ENCODE measurements at regions not wholly inside any gene's neighbourhood (a gene's known extent, or its start where the extent isn't known, plus 50 kb on each side); places are given as distances from the start of the nearest gene placed in this dataset.

DNA sequence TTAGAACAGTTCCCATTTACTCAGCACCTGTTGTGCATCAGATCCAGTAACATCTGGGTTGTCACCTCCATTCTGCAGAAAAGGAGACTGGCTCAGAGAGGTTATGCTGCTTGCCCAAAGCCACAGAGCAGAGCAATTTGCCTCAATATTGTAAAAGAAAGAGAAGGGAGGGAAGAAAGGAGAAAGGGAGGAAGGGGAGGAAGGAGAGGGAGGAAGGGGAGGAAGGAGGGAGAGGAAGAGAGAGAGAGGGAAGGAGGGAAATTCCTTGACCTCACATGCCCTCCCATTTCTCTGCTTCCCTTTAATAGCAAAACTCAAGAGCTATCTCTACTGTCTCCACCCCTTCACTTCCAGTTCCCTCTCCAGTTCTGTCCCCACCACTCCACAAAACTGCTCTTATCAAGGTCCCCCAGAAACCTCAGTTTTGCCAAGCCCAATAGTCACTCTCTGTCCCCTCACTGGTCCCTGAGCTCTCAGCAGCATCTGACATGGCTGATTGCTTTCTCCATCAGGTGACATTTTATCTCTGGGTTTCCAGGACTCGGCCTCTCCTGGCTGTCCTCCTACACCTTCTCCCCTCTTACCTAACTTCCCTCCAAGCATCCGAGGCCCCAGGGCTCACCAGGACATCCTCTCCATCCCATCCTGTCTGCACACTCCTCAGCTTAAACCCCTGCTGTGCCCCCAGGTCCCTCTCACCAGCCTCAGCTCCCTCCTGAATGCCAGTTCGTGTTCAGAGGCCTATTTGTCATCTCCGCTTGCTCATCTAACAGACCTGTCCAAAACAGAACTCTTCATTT lies 104.7 kb upstream of the LINGO1 start:
- no peak for DNase-seq (ENCODE audit: low read depth in 2 of 2)

DNA sequence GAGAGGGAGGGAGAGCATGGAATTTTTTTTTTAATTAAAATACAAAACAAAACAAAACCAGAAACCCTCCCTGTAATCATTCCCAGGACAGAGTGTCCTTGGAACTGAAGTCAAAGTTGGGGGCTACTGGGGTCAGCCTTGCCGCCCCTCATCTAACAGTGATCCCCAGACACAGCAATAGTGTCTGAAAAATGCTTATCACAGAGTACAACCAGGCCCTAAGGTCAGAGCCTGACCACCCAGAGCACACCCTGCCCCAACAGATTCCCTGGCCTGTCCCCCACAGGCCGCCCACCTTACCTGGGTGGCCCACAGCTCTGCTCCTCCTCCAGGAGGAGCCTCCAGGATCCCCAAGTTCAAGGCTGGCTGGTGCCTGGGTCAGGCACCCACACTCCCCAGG lies 101.6 kb upstream of the LINGO1 start:
- no peak for DNase-seq (ENCODE audit: low read depth in 2 of 2)

DNA sequence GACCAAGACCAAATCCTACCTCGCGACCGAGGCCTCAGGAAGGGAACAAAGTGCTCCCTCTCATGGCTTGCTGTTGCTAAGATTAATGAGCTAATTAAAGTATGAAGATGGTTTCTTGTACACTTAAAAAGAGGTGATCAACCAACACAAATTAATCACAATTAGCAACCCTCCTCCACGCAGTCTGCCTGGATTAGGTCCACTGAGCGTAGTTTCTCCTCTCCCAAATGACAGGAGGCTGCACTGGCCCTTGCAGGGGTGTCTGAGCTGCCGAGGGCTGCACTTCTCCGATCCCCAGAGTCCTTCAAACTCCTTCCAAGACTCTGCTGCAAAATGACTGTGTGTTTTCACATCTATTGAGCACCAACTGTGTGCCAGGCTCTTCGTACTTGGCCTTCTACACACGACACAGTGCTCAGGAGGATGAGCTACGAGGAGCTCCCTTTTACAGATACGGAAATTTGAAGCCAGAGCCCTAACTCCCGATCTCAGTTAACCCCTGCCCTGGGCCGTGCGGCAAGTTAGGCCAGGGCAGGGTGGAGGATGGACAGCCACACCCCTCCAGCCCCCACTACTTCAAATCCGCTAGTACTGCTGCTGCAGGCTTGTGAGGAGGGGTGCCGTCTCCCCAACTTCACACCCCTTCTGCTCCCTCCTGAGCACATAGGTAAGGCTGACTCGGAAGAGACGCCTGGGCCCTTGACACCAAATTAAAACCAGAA lies 101.0 kb upstream of the LINGO1 start:
- no peak for DNase-seq (ENCODE audit: low read depth in 2 of 2)

DNA sequence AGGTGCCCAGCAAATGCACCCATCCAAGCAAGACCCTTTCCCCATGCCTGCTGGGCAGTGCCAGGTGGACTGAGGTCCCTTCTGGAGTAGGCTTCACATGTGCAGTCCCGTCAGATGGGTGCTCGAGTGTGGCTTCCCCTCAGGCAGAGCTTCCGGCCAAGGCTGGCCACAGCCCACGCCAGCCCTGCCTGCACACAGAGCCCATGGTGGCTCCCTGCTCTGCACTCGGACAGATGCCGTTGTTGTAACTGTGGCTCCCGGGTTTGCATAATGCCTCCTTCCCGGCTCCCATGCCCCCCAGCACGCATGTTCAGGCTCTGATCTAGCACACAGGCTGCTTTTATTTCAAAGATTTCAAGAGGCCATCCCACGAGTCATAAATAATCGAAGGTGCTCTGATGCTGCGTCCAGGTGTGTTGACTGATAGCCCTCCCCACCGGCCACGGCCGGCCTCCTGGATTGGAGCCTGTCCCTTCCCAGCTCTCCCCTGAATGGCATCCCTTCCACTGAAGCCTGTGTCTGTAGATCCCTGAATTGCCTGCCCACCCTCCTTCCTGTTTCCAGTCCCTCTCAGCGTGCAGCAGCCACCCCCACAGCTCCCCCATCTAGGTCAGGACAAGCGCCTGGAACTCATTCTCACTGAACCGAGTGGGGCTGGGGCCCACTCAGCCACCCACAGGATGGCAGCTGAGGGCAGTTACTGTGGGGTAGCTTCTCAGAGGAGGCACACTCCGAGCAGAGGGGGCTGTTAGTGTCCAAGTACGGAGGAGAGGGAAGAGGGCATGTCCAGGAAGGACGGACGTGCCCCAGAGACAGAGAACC lies 100.0 kb upstream of the LINGO1 start:
- no peak for DNase-seq (ENCODE audit: low read depth in 2 of 2)

DNA sequence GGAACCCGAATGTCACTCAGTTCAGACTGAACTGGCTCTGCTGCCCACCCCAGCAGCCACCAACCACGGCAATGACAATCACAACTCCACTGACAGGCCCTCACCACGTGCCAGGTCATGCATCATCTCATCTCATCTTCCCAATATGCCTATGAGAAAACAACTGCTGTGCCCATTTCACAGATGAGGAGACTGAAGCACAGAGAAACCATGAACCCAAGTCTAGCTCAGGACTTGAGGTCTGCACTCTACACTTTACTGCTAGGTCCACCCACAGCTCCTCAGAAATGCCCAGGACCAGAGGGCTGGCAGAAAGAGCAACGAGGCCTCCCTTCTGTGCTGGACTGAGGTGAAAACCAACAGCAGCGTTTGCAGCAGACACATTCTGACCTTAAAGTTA lies 99.2 kb upstream of the LINGO1 start:
- DNase-seq (ENCODE audit: low read depth in 2 of 2): no peak

DNA sequence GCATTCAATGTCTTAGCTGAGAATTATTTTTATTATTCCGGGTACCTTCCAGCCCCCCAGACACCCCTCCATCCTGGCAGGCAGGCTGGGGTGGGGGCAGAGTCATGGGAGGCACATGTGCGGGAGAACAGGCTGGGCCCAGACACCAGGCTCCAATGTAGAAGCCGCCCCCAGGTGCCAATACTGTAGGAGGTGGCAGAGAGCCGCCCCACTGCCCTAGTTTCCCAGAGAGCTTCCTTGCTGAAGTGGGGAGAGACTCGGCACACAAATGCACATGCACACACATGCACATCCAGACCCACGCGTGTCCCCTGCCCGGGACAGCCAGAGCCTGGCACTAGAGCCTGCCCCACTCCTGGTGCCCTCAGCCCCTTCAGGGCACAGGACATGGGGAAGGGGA lies 98.4 kb upstream of the LINGO1 start:
- DNase-seq (ENCODE audit: low read depth in 2 of 2): no peak

DNA sequence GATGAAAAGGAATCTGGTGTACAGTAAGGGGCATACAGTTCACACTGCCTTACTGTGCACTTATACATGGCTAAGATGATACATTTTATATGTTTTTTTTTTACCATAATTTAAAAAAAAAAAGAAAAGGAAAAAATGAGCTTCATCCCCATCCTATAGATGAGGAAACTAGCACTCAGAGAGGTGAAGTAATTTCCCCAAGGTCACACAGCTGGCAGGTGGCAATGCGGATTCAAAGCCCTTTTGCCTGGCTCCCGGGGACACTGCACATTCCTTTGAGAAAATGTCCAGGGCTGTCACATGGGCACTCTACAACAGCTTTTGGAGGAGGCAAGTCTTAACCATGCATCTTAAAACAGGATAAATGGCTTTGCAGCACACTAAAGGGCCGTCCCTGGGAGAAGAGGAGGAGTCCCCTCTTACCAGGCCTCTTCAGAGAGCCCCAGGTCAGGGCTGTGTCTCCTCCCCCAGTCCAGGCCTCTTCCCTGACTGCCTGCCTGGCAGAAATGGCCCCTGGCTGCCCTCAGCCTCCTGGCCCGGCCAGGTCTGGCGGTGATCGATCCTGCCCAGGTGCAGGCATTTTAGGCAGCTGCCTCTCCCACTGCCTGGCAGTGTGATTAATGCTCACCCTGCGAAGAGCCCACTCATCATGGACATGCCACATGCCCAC lies 95.1 kb upstream of the LINGO1 start:
- DNase-seq (ENCODE audit: low read depth in 2 of 2): no peak

DNA sequence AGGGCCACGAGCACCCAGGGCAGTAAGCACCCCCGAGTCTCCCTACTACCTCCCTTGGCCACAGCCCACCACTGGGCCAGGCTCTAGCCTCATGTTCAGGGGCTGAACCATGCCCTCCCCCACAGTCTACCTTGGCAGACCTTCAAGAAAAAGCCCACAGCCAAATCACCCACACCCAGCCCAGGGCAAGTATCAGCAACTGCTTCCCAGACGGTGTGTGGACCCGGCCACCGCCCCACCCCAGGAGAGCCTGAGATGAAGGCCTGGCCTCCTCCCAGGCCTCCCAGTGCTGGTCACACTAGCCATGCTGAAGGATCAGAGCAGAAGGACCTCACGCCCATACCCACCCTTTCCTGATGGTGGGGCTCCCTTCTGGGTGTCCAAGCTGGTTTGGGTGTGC lies 92.0 kb upstream of the LINGO1 start:
- DNase-seq (ENCODE audit: low read depth in 2 of 2): no peak

DNA sequence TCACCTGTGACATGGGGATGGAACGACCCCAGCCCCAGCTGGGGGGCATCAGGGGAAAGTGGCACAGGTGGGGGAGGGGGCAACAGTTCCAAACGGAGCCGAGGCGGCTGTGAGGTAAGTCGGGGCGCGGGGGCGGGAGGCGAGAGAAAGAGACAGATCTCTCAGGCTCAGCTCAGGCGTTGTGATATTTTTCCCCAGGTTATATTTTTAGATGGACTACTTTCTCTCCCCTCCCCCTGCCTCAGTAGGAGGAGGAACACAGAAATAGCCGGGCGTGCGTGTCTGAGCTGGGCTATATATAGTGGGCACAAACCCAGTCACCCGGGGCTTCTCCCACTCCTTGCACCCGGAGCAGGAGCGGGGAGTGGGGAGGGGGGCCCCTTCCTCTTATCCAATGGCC lies 91.0 kb upstream of the LINGO1 start:
- no peak for DNase-seq (ENCODE audit: low read depth in 2 of 2)

DNA sequence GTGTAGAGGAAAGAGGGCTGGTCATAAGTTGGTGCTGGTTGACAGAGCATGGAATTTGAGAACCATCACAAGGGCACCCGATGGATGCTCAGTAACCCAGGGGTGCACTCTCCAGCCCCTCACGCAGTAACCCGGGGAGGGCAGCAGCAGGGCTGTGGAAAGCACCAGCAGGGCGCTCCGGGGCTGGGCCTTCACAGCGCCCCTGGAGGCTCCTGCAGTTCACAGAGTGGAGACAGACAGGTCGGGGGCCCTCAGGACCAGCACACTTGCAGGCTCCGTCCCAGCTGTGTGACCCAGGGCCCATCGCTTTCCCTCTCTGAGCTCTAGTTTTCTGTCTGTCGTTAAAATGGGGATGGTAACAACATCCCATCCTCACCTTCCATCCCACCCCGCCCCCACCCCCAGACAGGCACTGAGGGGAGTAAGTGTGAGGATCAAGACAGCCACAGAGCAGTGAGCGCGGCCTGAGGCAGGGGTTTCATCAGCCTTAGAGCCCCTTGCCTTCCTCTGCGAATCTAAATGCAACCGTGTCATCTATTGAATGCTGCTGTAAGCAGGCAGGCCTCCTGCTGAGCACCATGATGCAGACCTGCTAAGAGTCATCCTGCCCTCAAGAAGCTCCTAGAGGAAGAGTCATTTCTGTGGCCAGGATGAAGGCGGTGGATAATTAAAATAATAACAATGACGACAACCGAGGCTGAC lies 90.2 kb upstream of the LINGO1 start:
- DNase-seq (ENCODE audit: low read depth in 2 of 2): no peak

DNA sequence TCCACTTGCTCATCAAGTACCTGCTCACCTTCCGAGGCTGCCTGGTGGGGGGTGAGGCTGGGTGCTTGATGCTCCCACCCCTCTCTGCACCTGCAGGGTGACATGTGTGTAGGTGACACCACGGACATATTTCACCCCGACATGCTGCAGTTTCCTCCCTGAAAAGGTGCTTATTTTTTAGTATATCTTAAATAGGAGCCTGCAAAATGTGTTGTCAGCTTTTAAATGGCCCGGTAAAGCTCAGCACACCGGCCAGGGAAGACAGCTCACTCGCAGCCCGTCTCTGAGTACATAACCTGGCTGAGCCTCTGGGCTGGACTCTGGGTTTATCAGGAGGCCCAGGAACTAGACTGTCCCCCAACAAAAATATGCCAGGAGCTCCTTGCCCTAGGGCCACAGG lies 89.3 kb upstream of the LINGO1 start:
- DNase-seq (ENCODE audit: low read depth in 2 of 2): no peak

DNA sequence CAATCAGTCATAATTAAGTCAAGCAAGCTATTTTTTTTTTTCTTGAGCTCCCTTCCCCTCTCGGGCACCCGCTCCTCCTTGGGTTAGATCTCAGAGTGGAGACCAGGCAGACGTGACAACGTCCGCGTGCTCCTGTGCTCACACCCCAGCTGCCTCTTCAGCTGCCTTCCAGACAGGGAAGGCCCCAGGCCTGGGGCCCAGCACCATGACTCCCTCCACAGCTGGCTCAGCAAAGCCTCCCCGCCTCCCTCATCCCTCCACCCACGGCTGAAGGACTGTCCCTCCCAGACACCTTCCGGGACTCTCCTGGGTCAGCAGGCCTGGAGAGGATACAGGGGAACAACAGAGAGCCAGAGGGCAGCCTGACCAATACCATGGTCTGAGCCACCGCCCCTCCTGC lies 87.9 kb upstream of the LINGO1 start:
- no peak for DNase-seq (ENCODE audit: low read depth in 2 of 2)

DNA sequence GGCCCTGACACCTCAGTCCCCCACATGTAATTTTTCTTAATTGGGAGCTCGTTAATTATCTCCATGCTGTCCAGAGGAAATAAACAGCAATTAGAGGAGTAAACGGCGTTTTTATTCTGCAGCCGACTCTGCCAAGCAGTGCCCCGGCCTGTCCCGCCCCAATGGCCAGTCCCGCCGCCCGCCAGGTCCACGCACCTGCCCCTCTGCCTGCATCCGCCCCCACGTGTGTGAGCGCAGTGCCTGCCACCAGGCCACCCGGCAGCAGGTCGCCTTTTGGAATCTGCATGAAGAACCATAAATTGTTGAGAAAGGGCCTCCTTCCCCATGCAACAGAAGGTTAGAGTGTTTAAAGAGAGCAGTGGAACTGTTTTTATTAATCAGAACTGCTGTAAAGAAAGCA lies 87.5 kb upstream of the LINGO1 start:
- DNase-seq (ENCODE audit: low read depth in 2 of 2): no peak

DNA sequence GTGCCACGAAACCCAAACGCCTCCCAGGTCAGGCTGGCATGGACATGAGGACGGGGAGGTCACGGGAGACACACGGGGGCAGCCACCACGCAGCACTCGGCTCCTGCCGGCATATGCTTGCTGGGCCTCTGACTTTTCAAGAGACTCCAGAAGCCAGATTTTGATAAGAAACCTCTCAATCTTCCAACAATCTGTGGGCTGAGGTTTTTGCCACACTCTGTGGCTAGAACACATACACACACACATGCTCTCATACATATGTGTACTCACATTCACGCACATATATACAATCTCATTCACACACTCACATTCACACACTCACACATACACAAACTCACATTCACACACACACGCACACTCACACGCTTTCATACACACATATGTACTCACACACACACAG lies 86.7 kb upstream of the LINGO1 start:
- DNase-seq (ENCODE audit: low read depth in 2 of 2): no peak

DNA sequence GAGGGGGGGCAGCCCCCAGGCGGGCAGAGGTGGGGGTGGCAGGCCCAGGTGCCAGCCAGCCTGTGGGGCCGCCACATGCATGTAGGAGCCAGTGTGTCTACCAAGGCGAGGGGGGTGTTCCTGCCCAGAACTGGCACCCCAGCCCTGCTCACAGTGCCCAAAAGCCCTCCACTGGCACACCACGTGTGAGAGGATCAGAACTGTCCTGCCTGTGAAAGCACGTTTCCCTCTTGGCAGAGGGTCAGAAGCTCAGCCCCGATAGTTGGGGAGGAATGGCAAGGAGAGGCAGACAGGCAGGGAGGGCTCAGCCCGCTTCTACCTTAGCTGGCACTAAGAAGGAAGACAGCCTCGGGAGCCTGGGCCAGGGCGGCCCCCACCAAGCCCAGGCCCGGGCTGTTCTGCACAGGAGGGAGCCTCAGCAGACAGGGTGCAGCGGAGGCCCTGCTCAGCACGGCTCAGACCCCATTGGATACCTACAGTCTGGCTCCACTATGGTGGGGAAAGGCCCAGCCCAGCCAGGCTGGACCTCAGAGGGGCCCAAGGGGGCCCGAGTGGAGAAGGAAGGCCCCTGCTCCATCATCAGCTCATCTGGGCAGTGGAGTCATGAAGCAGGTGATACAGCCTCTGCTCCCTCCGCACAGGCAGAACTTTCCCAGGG lies 84.8 kb upstream of the LINGO1 start:
- no peak for DNase-seq (ENCODE audit: low read depth in 2 of 2)

DNA sequence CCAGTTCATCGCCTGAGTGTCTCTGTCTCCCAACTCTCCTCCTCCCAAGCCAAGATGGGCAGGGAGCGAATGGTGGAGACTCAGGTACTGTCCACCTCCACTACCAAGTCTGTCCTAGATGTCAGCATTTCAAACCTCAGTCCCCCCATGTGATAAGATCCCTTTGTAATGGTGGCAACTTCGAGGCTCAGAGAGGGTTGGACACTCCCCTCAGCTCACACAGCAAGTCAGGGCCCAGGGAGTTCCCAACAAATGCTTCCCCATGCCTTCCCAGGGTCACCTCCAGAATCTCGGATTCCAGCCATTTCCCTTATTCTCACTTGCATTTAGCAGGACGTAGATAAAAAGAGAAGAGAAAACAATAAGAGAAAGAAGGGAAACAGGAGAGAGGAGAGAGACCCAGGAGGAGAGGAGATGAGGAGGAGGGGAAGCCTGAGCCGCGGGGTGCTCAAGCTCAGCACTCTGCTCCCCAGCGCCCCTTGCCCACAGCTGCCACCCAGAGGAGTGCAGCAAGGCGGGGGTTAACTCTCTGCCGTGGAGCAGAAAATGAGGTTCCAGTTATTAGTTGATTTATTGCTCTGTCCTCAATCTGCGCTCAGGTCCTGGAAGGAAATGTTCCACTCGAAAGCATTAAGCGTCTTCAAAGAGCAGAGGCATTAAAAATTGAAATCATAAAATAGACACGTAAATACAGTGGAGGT lies 84.1 kb upstream of the LINGO1 start:
- no peak for DNase-seq (ENCODE audit: low read depth in 2 of 2)

DNA sequence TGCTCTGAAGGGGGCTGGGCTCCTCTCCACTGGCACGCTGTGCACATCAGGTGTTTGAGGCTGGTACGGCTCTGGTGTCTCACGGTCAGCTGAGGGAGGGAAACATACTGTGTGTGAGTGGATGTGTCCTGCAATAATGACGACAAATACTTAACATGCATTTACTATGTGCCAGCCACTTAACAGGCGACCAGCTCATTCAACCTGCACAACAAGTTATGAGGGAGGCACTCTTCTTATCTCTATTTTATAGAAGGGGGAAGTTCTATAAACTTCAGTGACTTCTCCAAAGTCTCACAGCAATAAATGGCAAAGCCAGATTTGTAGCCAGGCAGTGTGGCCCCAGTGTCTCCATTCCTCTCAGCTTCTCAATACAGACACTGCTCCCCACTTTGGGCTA lies 83.1 kb upstream of the LINGO1 start:
- no peak for DNase-seq (ENCODE audit: low read depth in 2 of 2)

DNA sequence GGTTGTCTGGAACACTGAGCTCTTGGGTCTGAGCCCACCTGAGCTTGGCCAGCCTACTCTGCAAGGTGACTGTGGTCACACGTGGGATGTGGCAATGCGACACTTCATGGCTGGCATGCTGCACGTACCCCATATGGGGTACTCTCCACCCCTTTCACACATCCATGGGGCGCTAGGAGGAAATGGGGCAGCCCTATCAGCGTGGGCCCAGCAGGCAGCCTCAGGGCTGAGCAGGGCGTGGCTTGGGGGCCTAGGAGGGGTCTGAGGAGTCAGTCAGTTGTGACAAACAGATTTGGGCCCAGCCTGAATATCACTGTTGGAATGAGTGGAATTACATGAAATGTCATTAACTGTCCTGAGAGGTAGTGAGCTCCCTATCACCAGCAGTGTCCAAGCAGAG lies 82.3 kb upstream of the LINGO1 start:
- DNase-seq (ENCODE audit: low read depth in 2 of 2): no peak

DNA sequence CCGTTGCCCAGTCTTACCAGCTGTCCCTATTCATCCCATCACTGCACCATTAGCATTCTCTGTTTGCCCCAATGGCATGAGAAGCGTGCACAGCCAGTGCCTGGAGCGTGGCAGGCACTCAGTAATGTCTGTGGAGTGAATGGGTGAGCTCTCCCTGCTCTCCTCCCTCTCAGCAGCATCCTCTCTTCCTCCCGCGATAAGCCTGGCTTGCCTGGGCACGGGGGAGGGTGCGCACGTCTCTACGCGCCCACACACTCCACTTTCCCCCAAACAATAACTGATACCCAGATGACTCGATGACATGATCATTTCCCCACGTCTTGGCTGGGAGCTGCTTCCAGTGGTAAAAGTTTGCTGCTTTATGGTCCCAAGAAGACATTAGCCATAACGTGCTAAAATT lies 81.8 kb upstream of the LINGO1 start:
- no peak for DNase-seq (ENCODE audit: low read depth in 2 of 2)

DNA sequence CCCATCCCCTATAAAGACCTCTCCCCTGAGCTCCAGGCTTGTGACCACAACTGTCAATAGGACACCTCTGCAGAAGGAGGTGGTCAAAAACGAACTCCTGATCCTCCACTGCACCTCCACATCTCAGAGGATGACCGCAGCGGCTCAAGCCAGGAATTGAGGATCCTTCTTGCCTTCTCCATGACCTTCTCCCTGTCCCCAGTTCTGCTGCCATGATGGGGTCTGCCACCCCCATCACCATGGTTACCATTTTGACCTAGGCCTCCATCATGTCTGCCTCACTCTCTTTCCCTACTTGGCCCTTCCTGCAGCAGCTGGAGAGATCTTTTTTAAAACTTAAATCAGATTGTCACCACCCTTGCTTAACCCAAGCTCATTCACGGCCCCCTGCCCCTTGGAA lies 81.3 kb upstream of the LINGO1 start:
- no peak for DNase-seq (ENCODE audit: low read depth in 2 of 2)

All from stimulated activated CD4-positive, alpha-beta T cell treated with anti-CD3 and anti-CD28 coated beads, Interleukin-4, amount 100 ng/mL, for 48 hours (primary cell).